ENCODE measurements at regions not wholly inside any gene's neighbourhood (a gene's known extent, or its start where the extent isn't known, plus 50 kb on each side); places are given as distances from the start of the nearest gene placed in this dataset.
"Not testable (repeated sequence)": the region's sequence is repeated elsewhere in the genome, so short reads cannot be mapped to it uniquely, and the experiment has no call there.

- DNase-seq (ENCODE audit: low spot score) = no peak
Measured at GRCh38 chr4:122100508-122100907, 51.6 kb upstream of the BLTP1 start.

GRCh38 chr4:122099896-122100295, 52.2 kb upstream of the BLTP1 start:
- peak; percentile 45 for DNase-seq (ENCODE audit: low spot score)

- DNase-seq (ENCODE audit: low spot score) = no peak
Measured at GRCh38 chr4:122091836-122092405, 60.2 kb upstream of the BLTP1 start.

- no peak for DNase-seq (ENCODE audit: low spot score)
Measured at GRCh38 chr4:122091397-122091796, 60.7 kb upstream of the BLTP1 start.

- no peak for DNase-seq (ENCODE audit: low spot score)
Measured at GRCh38 chr4:122090989-122091388, 61.1 kb upstream of the BLTP1 start.

- no peak for DNase-seq (ENCODE audit: low spot score)
Measured at GRCh38 chr4:122086338-122087065, 65.6 kb upstream of the BLTP1 start.

- DNase-seq (ENCODE audit: low spot score) = no peak
Measured at GRCh38 chr4:122083989-122084388, 68.1 kb upstream of the BLTP1 start.

GRCh38 chr4:122083351-122083750, 68.8 kb upstream of the BLTP1 start:
- no peak for DNase-seq (ENCODE audit: low spot score)

- DNase-seq (ENCODE audit: low spot score) = no peak
Measured at GRCh38 chr4:122082661-122083060, 69.5 kb upstream of the BLTP1 start.

- DNase-seq (ENCODE audit: low spot score) = not testable (repeated sequence)
Measured at GRCh38 chr4:122077653-122078052, 74.5 kb upstream of the BLTP1 start.

GRCh38 chr4:122076835-122077234, 75.3 kb upstream of the BLTP1 start:
- not testable (repeated sequence) for DNase-seq (ENCODE audit: low spot score)

GRCh38 chr4:122073615-122074014, 78.5 kb upstream of the BLTP1 start:
- DNase-seq (ENCODE audit: low spot score) = no peak

GRCh38 chr4:122065915-122066314, 86.2 kb upstream of the BLTP1 start:
- no peak for DNase-seq (ENCODE audit: low spot score)

- DNase-seq (ENCODE audit: low spot score) = no peak
Measured at GRCh38 chr4:122065149-122065548, 87.0 kb upstream of the BLTP1 start.

- DNase-seq (ENCODE audit: low spot score) = no peak
Measured at GRCh38 chr4:122053186-122053585, 98.9 kb upstream of the BLTP1 start.

- DNase-seq (ENCODE audit: low spot score) = no peak
Measured at GRCh38 chr4:122052677-122053076, 99.5 kb upstream of the BLTP1 start.

GRCh38 chr4:122050841-122051240, 99.0 kb upstream of the TRPC3 start:
- no peak for DNase-seq (ENCODE audit: low spot score)

GRCh38 chr4:122047456-122048425, 95.9 kb upstream of the TRPC3 start:
- DNase-seq (ENCODE audit: low spot score) = no peak

GRCh38 chr4:122046255-122046654, 94.4 kb upstream of the TRPC3 start:
- DNase-seq (ENCODE audit: low spot score) = no peak

- DNase-seq (ENCODE audit: low spot score) = peak; percentile 87
Measured at GRCh38 chr4:122045533-122045932, 93.7 kb upstream of the TRPC3 start.

- DNase-seq (ENCODE audit: low spot score) = no peak
Measured at GRCh38 chr4:122044501-122044900, 92.6 kb upstream of the TRPC3 start.

- DNase-seq (ENCODE audit: low spot score) = no peak
Measured at GRCh38 chr4:122041312-122041711, 89.5 kb upstream of the TRPC3 start.

GRCh38 chr4:122038896-122039295, 87.0 kb upstream of the TRPC3 start:
- DNase-seq (ENCODE audit: low spot score) = no peak

Measured in AG08395 (cell line).